Neural progenitor cell (in vitro differentiated cells): ENCODE measurements at regions not wholly inside any gene's neighbourhood (a gene's known extent, or its start where the extent isn't known, plus 50 kb on each side); places are given as distances from the start of the nearest gene placed in this dataset.

Experiments
- EZH2 ChIP-seq: fragments of 200-600 bp; sonication (generic); IDR thresholded peaks from 2 replicates; pipeline ENCODE4 v1.6.1; 2017; ENCODE audit warnings: antibody characterized with exemption, mild to moderate bottlenecking, moderate library complexity
- TF ChIP-seq, protein P1 (sequence below): fragments of 200-600 bp; sonication (generic); IDR thresholded peaks from 2 replicates; pipeline ENCODE4 v1.5.1; 2017; ENCODE audit warnings: antibody characterized with exemption, mild to moderate bottlenecking

DNA sequence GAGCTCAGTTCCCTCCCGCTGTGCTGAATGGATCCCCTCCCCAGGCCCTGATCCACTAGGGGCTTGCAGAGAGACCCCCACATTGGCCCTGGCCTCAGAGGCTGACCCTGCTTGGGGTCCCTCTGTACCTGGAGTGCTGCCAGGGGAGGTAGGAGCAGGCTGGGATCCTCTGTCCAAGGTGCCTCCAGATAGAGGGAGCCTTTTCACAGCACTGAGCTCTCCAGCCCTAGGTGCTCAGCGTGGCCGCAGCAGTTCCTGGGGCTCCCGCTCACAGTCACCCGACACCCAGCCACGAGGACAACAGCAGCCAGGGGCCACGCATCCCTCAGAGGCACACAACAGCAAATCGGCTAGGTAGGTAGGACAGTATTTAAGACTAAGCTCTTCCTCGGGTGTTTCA, 62.2 kb upstream of the IRX2 start:
- TF ChIP-seq, protein P1, sequence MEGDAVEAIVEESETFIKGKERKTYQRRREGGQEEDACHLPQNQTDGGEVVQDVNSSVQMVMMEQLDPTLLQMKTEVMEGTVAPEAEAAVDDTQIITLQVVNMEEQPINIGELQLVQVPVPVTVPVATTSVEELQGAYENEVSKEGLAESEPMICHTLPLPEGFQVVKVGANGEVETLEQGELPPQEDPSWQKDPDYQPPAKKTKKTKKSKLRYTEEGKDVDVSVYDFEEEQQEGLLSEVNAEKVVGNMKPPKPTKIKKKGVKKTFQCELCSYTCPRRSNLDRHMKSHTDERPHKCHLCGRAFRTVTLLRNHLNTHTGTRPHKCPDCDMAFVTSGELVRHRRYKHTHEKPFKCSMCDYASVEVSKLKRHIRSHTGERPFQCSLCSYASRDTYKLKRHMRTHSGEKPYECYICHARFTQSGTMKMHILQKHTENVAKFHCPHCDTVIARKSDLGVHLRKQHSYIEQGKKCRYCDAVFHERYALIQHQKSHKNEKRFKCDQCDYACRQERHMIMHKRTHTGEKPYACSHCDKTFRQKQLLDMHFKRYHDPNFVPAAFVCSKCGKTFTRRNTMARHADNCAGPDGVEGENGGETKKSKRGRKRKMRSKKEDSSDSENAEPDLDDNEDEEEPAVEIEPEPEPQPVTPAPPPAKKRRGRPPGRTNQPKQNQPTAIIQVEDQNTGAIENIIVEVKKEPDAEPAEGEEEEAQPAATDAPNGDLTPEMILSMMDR = no peak
- no peak for TF ChIP-seq EZH2
